ENCODE measurements at regions not wholly inside any gene's neighbourhood (a gene's known extent, or its start where the extent isn't known, plus 50 kb on each side); places are given as distances from the start of the nearest gene placed in this dataset.

GRCh38 chr9:84216151-84216550 lies 124.4 kb downstream of the SLC28A3 start:
- TF ChIP-seq CTCF (IDR thresholded peaks at IDR 0.05): no peak
- H2AFZ ChIP-seq: no peak overlapping the region
- H3K9me3 ChIP-seq (ENCODE audit: control insufficient read depth, low read length): no peaks in the 10 kb centered on the region
- no peaks in the 10 kb centered on the region for H3K4me1 ChIP-seq
- H3K27ac ChIP-seq: no peak overlapping the region
- H3K27me3 ChIP-seq (ENCODE audit: control insufficient read depth, insufficient read depth, low read length): no peaks in the 10 kb centered on the region
- H3K4me2 ChIP-seq (ENCODE audit: low read length): no peak overlapping the region
- no peak overlapping the region for H3K4me3 ChIP-seq (ENCODE audit: low read depth, low read length)
- H3K36me3 ChIP-seq (ENCODE audit: control insufficient read depth, insufficient read depth, low read length): no peaks in the 10 kb centered on the region
- H3K79me2 ChIP-seq: no peaks in the 10 kb centered on the region
- H3K9ac ChIP-seq: no peak overlapping the region

- no peaks in the 10 kb centered on the region for H3K36me3 ChIP-seq (ENCODE audit: control insufficient read depth, insufficient read depth, low read length)
- no peaks in the 10 kb centered on the region for H3K9me3 ChIP-seq (ENCODE audit: control insufficient read depth, low read length)
- no peak overlapping the region for H3K4me3 ChIP-seq (ENCODE audit: low read depth, low read length)
- no peaks in the 10 kb centered on the region for H3K79me2 ChIP-seq
- H3K27me3 ChIP-seq (ENCODE audit: control insufficient read depth, insufficient read depth, low read length): no peaks in the 10 kb centered on the region
- H2AFZ ChIP-seq: no peak overlapping the region
- H3K4me1 ChIP-seq: no peaks in the 10 kb centered on the region
- TF ChIP-seq CTCF (IDR thresholded peaks at IDR 0.05): no peak
- no peak overlapping the region for H3K4me2 ChIP-seq (ENCODE audit: low read length)
- no peak overlapping the region for H3K27ac ChIP-seq
- H3K9ac ChIP-seq: no peak overlapping the region
These were observed 122.2 kb downstream of the SLC28A3 start for GRCh38 chr9:84218322-84218721.

DNA sequence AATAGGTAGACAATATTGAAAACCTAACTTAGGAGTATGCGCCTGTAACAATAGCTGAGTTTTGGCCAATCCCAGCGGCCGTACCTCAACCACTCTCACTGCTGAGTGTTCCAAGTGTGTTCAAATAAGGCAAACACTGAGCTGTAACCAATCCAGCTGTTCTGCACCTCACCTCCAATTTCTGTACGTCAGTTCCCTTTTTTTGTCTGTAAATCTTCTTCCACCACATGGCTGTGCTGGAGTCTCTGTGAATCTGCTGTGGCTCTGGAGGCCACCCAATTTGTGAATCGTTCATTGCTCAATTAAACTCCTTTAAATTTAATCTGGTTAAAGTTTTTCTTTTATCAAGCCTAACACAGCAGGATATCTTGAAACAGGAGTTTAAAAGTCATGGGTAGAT lies 116.3 kb downstream of the SLC28A3 start:
- no peaks in the 10 kb centered on the region for H3K27me3 ChIP-seq (ENCODE audit: control insufficient read depth, insufficient read depth, low read length)
- H3K9me3 ChIP-seq (ENCODE audit: control insufficient read depth, low read length): no peaks in the 10 kb centered on the region
- no peak overlapping the region for H3K4me3 ChIP-seq (ENCODE audit: low read depth, low read length)
- H3K36me3 ChIP-seq (ENCODE audit: control insufficient read depth, insufficient read depth, low read length): no peaks in the 10 kb centered on the region
- no peak overlapping the region for H2AFZ ChIP-seq
- H3K9ac ChIP-seq: no peak overlapping the region
- no peaks in the 10 kb centered on the region for H3K79me2 ChIP-seq
- no peak for TF ChIP-seq CTCF (IDR thresholded peaks at IDR 0.05)
- H3K4me1 ChIP-seq: peaks cover 3% of the 10 kb centered on the region
- no peak overlapping the region for H3K27ac ChIP-seq
- no peak overlapping the region for H3K4me2 ChIP-seq (ENCODE audit: low read length)

Data from parathyroid adenoma (tissue), 2 donors.